ENCODE measurements at regions not wholly inside any gene's neighbourhood (a gene's known extent, or its start where the extent isn't known, plus 50 kb on each side); places are given as distances from the start of the nearest gene placed in this dataset.
A peak's percentile ranks its signal among the peaks of the same experiment; 100 is the strongest.

DNA sequence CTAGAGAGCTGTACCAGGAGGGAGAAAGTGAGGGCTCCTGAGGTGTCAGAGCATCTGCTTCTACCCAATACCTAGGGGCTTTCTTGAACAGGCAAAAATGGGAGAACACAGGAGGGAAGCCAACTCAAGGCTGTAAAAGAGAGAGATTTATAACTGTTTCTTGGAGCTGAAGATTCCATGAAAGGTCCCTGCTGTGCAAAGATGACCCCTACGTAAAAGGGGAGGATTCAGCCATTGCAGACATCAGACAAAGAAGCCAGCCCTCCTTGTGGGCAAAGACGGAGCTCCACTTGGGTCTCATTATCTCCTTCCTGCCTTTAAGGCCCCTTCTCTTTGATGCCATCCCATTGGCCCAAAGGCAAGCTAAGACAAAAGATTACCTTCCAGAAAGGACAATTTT lies 524.1 kb upstream of the CAMK1G start:
- DNase-seq (ENCODE audit: low spot score): no peak

DNA sequence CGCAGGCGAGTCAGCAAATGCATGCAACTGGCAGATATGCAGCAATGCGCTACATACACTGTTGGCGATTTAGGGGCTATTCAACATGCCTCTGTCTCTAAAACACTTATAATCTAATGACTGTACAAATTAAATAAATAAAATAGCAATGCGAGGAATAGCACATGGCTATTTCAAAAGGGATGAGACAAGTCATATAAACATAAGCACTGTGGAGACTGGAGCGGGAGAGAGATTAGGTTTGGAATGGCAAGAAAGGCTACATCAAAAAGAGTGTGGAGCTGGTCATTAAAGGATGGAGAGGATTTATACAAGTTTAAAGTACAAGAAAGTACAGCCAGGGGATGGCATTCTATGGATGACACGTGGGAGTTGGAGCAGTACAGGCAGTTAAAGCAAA lies 523.5 kb upstream of the CAMK1G start:
- no peak for DNase-seq (ENCODE audit: low spot score)

DNA sequence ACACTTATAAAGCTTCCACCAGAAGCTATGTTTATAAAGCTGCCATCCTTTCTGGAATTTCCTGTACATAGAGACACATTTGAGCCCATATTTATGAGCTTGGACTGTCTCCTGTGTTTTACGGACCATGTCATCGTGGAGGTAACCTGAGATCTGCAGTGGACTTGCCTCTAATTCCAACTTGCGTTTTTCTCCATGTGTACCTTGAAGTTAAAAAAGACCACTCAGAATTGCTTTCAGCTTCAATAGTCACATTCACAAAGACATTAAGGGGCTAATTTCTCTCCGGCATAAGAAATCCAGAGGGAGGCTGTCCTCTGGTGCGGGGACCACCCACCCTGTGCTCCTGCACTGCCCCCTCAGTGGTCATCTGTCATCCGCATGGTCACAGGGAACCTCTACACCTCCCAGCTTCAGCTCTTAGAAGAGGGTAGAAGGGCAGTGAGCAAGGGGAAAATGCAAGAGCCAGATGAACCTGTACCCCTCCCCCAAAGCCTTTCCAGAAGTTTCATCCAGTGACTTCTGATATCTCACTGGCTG lies 521.4 kb upstream of the CAMK1G start:
- no peak for DNase-seq (ENCODE audit: low spot score)

DNA sequence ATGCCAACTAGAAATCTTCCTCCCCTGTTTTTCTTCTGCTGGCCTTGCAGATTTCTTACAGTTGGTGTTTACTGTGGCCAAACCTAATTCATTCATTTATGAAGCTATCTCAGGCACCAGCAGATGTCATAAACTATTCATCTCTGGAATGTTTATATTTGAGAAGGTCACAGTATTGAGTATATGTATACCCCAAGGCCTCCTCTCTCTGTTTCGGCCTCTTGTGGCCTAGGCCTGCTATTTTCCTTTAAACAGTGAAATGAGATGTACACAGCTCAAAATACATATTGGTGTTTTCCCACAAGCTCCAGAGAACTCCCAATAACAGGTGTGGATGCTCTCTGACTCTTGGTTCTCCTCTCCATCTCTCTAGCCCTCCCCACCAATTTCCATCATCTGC lies 520.7 kb upstream of the CAMK1G start:
- DNase-seq (ENCODE audit: low spot score): no peak

DNA sequence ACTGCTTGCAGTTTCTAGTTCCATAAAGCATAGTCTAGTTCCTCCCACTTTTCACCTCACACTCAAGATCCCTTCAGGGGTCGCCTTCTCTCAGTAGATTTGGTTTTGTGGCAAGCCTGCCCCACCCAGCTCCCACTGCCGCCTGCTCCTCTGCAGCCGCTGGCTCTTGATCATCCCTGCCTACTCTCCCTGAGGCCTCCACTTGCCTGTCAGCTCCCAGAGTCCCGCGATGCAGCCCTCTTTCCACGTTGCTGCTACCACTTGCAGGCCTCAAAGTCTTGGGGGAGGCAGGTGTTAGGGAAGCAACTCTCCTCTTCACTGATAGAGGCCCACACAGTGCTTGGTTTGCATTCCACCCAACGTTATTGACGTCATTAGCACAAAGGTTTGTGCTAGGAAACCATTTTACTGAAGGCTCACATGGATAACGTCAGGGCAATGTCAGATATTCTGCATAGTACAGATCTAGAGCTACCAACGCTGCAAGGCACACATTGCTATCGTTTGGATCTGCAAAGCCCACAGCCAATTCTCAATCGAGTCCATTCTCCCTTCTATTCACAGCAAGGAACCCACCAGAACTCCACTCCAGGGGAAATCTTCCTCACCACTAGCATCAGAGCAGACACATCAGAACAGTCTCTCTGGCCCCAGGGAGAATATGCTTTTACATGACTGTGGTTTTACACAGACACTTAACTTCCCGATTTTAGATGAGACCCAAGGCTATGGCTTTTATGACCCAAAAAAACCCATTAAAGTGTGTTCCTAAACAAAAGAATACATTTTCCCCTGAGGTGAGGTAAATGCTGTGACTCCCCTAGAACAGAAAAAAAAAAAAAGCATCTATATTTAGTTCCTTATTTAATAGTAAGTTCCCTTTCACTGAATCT lies 519.5 kb upstream of the CAMK1G start:
- DNase-seq (ENCODE audit: low spot score): peak; percentile 21

DNA sequence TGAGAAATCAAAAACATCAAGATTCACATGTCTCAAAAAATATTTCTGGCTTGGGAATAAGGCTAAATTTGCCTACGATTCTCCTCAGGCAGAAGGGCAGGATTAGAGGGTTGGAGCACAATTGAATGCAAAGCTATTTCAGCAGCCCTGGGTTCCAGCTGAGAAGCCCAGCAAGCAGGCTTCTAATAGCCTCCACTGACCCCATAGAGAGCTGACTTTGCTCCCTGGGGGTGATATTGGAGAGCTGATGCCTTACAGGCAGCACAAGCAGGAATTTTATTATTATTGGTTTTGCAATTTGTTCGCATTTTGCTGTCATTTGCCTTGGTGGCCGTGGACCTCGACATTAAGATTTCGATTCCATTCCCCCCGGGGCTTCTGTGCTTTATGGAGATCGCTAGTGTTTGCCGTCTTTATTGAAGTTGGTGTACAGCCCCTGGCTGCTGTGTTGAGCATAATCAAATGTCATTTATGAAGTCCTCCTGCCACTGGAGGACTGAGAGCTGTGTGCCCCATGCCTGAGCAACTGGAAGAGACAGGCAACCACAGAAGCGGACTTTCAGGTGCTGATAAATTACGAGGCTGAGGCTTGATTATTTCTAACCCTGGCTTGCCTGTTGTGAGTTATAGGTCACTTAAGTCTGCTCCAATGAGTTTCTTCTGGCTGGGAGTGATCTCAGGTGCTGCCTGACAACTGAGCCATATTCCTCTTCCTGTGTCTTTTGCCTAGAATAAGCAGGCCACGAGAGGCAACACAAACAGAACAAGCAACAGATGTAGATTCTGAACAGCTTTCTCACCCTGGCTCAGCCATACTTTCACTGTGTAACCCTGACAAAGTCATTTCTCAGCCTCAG lies 518.4 kb upstream of the CAMK1G start:
- DNase-seq (ENCODE audit: low spot score): no peak

DNA sequence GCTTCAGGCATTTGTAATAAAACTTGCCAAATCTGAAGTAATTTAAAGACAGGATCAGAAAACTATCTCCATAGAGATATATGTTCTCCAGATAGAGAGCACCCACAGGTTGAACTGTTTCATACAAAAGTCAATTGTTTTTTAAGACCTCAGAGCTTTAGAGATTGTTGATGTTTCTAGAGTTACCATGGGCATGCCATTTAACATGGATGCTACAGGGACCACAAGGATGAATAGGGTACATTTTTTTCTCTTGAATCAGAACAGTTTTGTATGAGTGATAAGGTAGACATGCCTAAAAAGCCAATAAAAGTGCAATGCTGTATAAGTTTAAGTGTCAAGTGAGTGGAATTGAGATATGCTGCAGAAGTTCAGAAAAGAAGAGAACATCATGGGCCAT lies 511.0 kb upstream of the CAMK1G start:
- no peak for DNase-seq (ENCODE audit: low spot score)

DNA sequence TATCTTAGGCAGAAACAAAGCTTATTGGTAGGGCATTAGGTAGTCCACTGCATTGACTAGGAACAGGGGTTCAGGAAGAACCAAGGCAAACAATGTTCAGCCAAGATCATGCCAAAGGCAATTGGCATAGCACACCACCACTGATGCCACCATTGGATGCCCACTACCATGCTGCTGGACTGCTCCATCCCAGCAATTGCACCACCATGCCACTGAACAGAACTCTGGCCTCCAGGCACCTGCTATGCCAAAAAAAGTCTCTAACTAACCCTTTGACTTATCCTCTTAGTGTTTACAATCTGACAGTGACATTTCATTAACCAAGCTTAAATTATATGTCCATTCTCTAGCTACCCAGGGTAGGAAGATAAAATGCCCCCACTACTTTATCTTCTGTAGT lies 509.6 kb upstream of the CAMK1G start:
- DNase-seq (ENCODE audit: low spot score): no peak

DNA sequence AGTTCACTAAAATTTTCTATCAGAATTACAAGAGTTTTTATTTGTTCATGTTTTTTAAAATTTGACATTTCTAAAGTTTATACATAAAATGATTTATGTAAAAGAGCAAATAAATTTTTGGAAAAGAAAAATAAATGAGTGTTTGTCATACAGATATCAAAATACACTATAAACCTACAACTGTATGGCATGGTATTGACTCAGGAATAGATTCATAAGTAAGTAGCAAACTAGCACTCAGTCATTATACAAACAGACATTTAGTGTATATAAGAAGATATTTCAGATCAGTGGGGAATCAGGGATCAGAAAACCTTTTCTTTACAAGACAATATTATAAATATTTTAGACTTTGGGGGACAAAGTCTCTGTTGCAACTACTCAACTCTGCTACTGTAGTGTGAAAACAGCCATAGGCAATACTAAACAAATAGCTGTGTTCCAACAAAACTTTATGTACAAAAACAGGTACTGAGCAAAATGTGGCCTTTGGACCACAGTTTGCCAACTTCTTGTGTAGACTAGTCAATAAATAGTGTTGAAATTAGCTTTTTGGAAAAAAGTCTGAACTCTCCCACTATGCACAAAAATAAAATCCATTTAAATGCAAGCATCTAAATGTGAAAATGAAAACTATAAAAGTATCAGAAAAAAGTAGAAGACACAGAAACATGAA lies 508.8 kb upstream of the CAMK1G start:
- no peak for DNase-seq (ENCODE audit: low spot score)

DNA sequence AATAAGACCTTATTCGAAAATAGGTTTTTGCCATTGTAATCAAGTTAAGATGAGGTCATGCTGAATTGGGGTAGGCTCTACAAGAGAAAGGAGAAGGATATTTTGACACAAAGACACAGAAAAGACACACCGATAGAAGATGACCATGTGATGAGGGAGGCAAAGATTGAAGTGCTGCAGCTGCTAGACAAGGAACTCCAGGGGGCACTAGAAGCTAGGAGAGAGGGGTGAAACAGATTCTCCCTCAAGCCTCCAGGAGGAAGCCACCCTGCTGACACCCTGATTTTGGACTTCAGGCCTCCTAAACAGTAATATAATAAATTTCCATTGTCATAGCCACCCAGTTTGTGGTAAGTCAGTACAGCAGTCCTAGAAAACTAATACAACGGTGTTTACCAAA lies 506.8 kb upstream of the CAMK1G start:
- DNase-seq (ENCODE audit: low spot score): peak; percentile 25

DNA sequence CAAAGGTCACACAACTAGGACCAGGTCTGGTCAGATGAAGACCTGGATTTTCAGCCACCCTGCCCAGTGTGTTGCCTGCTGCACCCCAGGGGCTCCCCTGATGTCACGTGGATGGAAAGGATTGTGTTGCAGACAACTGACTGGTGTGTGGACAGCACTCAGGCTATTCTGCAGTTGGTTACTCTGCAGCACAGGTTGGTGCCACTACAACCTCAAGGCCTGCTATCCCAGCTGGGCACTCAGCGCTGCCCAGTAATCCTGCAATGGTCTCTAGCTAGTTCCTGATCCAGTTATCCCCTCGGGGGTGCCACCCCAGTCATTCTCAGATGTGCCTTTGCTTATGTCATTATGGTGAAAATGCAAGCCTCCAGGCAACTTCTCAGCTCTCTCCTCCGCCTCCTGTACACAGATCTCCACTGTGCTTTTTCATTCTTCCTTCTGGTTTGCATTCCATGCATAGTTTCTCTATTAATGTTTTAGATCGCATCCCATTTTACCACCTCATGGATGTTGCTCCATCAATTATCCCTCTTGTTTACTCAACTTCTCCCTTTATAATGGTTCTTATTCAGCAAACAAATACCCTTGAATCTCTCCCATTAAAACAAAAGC lies 503.2 kb upstream of the CAMK1G start:
- DNase-seq (ENCODE audit: low spot score): no peak

DNA sequence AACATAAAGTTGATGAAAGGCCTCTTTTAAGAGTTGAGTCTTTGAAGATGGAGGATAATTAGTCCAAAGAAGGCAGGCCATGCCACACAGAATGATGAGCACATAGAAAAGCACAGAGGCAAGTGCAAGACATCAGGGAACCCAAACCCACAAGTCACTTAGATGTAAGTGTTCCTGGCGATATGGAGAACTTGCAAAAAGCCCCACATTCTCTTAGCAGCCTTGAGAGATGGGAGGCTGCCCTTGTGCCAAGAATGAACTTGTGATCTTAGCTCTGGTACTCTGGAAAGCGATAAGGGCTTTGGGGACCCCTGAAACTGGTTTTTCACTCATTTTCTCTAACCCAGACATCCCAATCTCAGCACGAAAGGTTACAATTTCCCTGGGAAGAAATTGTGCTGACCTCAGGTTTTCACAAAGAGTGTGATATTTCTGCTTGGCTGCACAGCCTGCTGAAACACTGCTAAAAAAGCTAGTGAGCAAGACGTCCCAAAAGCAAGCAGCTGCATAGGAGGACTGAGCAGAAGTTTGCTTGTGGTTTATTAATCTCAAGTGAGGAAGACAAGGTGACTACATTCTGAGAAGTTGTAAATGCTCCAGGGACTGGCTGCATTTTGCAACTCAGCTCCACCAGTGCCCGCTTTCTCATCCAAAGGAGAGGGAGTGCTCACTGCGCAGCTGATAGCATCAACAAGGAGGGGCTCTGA lies 496.9 kb upstream of the CAMK1G start:
- no peak for DNase-seq (ENCODE audit: low spot score)

DNA sequence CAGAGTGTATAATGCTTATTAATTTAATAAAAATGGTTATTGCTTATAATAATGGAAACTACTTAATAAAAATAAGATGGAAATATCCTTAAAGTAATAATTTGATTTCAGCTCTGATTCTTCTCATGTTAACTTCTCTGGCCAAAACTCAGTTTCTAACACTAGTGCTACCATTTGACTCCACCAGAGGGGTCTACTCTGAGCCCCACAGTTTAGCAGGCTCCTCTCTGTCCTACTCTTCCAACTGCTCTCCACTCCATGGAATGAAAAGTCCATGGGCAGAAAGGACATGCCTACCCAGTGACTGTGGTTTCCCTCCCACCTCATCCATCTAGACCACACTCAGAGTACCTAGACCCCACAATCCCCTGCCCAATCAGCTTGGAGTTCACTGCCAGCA lies 489.1 kb upstream of the CAMK1G start:
- no peak for DNase-seq (ENCODE audit: low spot score)

DNA sequence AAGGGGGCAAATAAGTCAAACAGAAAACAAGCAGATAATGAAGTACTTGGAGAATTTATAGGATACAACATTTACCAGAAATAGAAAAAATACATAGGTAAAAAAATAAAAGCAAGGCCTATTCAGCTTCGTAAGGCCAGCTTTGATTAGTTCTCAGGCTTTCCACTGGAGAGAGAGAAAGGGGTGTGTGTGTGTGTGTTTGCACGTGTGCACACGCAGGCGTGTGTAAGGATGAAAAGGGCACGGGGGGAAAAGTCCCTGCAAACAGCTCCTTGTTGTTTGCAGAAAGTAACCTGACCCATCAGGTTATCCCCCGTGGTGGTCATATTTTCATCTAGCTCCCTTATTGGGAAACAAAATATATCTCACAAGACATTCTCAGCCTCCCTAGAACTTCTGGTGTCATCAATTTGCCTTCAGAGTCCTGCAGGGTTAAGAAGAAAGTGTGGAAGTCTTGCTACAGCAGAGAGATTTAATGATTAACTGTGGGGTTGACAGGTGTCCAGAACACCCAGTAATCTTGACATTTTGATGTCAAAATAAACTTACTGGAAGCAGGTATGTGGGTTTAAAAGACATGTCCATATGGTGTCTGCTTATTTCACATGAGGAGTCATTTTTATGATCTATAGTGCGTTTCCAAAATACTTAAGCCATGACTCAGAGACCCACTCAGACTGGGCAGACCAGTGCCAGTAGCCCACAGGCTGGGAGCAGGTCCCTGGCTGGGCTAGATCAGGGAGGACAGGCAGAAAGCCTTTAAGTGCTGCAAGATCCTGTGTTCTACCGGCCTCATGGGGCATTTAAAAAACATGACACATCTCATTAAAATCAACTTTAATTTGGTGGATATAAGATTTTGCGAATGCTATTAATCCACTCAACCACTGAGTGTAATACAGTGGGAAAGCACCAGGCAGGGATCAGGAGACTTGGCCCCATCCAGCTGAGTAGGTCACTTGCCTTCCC lies 487.6 kb upstream of the CAMK1G start:
- DNase-seq (ENCODE audit: low spot score): peak; percentile 12

DNA sequence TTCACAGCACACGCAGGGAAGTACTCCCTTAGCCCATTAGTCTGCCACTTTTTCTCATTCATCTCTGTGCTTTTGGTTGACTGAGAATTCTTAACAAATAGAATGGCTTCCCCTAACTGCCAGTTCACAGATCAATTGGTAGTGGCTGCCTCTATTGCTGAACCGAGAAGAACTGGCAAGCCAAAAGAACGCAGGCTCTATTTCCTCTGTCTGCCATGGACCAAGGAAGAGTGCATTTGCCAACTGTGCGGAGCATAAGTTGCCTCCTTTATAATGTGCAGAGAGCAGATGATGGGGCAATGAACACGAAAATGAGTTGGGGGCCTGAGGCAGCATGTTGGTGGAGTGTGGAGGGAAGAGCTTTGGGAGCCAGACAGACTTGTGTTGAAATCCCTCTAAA lies 483.1 kb upstream of the CAMK1G start:
- no peak for DNase-seq (ENCODE audit: low spot score)

DNA sequence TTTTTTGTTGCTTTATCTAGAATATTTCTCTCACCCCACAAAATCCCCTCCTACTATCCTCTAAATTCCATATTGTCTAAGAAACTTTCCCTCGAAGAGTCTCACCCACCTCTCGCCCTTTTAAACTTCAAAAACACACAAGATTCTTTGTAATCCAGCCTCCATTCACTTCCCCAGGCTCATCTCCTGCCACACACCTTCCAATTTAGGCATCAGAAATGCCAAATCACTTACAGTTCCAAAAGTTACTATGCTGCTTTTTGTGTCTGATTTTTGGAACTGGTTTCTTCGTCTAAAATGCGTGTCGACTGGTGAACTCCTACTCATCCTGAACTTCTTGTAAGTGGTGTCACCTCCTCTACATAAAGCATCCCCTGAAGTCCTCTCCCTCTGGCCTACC lies 482.4 kb upstream of the CAMK1G start:
- DNase-seq (ENCODE audit: low spot score): no peak

DNA sequence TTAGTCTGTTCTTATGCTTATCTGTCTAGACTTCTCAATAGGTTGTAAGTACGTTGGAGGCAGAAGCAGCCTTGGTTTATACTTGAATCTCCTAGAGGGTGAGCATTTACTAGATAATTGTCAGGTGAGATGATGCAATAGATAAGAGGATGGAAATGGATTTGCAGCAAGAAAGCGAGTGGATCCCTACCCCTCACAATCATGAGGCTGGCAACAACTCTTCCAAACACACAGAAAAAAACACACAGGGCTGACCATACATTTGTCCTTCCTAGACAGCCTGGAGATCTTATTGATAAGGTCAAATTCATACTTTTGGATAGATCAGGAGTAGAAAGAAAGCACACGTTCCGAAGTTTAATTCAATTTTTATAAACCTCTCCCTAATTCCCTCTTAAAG lies 481.4 kb upstream of the CAMK1G start:
- DNase-seq (ENCODE audit: low spot score): peak; percentile 22

DNA sequence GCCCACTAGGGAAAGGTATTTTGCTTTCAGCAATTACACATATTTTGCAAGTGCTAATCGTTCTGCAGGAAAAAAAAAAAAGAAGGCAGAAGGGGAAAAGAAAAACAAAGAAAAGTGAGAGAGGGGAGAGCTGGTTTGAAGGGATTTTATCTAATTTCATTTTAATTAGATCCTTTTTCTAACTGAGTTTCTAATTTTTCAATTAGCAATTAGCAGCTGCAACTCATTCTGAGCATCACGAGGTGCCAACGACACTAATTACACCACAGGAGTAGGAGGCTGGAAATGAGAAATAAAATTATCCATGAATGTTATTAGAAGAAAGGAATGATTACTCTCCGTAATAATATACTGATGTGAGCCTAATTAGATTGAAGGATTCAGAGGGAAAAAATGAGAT lies 481.0 kb upstream of the CAMK1G start:
- no peak for DNase-seq (ENCODE audit: low spot score)

DNA sequence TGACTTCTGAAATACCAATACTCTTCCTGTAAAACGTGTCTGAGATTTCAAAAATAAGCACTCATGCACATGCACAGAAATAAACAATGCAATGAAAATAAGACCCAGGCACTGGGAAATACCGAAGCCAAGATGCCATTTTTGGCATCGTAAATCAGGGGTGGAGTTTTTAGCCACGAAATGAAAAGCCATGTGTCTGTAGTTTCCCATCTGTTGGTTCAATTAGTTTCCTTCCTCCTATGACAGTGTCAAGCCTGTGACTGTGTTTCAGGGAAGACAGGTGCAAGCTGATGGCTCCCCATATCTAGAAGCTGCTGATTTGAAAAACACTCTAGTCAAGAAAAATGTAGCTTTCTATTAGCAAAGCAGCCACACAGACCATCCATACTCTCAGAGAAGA lies 480.4 kb upstream of the CAMK1G start:
- peak; percentile 32 for DNase-seq (ENCODE audit: low spot score)

DNA sequence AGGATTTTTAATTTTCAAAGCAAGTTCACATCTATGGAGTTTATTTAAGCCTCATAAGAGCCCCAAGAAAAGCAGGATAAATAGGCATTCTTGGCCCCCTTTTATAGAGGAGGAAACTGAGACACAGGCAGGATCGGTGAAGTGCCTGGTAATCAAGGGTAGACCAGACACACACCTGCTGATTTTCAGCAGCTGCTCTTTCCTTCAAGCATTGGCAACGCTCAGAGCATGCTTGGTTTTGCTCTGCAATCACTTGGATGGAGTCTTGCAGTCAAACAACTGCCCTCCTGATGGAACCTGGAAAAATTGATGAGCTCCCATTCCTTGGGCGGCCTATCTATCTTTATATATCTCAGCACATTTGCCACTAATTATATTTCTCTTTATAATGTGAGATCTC lies 478.9 kb upstream of the CAMK1G start:
- no peak for DNase-seq (ENCODE audit: low spot score)

All from SK-N-DZ (cell line).